Stomach (tissue), 4 donors: ENCODE measurements at regions not wholly inside any gene's neighbourhood (a gene's known extent, or its start where the extent isn't known, plus 50 kb on each side); places are given as distances from the start of the nearest gene placed in this dataset.

Experiments
- POLR2AphosphoS5 ChIP-seq, 3 donors: sonication (generic); formaldehyde crosslinking; IDR thresholded peaks; one replicate each; pipeline ENCODE4 v1.6.1; 2016; ENCODE audit warnings: antibody characterized with exemption in 3 of 3
- TF ChIP-seq, protein P1 (sequence below), 7 experiments: fragments of 450-650 bp in 4 of 7; fragments of 200-600 bp in 3 of 7; sonication (generic) in 3 of 7; IDR thresholded peaks; one replicate each; pipeline ENCODE4 v1.5.1; 2016 to 2019; ENCODE audit warnings: antibody characterized with exemption in 7 of 7, control low read depth in 2 of 7, mild to moderate bottlenecking in 1 of 7

DNA sequence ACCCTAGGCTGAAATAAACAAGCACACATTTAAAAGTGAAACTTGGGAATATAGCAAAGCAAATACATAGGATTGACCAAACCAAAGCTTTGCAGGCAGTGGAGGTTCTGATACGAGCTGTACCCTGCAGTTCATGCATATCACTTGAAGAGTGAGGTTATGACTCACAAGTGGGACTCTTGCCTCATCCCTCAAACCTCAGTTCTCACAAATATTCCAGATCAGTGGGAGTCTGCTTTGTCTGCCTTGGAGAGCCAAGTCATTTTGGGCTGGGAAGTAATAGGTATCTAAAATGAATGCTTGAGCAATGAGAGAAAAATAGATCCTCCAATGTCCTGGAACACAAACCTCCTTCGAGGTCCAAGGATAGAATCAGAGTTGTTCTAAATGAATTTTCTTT, 116.4 kb downstream of the LRIG3 start:
- TF ChIP-seq, protein P1, sequence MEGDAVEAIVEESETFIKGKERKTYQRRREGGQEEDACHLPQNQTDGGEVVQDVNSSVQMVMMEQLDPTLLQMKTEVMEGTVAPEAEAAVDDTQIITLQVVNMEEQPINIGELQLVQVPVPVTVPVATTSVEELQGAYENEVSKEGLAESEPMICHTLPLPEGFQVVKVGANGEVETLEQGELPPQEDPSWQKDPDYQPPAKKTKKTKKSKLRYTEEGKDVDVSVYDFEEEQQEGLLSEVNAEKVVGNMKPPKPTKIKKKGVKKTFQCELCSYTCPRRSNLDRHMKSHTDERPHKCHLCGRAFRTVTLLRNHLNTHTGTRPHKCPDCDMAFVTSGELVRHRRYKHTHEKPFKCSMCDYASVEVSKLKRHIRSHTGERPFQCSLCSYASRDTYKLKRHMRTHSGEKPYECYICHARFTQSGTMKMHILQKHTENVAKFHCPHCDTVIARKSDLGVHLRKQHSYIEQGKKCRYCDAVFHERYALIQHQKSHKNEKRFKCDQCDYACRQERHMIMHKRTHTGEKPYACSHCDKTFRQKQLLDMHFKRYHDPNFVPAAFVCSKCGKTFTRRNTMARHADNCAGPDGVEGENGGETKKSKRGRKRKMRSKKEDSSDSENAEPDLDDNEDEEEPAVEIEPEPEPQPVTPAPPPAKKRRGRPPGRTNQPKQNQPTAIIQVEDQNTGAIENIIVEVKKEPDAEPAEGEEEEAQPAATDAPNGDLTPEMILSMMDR (IDR thresholded peaks at IDR 0.05) = no peak
- no peak for TF ChIP-seq POLR2AphosphoS5 (IDR thresholded peaks at IDR 0.05)
